ENCODE measurements at regions not wholly inside any gene's neighbourhood (a gene's known extent, or its start where the extent isn't known, plus 50 kb on each side); places are given as distances from the start of the nearest gene placed in this dataset.
"Not testable (repeated sequence)": the region's sequence is repeated elsewhere in the genome, so short reads cannot be mapped to it uniquely, and the experiment has no call there.

DNA sequence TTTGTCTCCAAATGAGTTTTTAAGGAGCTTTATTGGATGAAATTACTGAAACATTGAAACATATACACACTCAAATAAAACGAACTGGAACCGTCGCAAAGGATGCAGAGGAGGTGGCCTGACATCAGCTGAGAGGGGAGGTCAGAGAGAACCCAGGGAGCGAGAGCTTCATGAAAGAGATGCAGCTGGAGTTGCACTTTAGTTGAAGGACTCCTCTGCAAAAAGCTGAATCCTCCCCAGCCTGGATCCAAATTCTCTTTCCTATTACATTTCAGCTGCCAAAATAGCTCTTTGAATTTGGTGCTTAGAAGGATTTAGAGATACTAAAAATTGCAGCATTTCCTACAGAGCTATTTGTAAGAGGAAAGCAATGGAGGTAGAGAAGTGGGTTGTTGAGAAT, 140.0 kb upstream of the DPP6 start:
- no peak for DNase-seq

DNA sequence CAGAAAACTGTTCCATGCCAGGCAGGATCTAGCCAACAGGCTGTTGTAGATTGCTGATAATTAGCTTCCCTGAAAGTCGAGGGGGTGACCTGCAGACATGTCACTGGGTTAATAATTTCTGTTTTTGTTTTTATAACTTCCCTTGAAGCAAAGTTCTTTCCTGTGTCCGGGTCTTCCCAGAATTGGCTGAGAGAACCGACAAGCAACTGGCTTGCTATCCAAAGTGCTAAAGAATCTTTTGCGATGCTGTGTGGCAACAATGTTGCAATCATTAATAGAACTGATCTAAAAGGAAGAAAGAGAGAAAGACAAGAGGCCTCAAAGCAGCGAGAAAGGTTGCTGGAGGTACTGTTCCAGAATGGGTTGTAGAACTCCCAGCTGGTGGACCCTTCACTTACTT, 132.1 kb upstream of the DPP6 start:
- no peak for DNase-seq

DNA sequence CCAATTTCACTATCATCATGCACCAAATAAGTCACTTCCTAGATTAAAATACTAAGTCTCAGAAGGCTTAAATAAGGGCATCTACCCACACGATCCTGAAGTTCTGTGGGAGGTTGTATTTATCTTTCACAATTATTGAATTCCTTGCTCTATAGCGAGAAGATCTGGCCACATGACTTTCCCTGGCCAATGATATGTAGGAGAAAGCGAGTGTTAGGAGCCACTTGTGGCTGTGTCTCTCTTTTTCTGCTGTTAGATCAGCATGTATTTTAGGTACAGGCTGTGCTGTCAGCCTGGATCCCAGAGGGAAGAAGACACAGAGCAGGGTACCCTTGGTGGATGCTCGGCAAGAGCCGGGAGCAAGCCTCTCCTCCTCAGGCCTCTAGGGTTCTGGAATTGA, 131.3 kb upstream of the DPP6 start:
- DNase-seq = no peak

DNA sequence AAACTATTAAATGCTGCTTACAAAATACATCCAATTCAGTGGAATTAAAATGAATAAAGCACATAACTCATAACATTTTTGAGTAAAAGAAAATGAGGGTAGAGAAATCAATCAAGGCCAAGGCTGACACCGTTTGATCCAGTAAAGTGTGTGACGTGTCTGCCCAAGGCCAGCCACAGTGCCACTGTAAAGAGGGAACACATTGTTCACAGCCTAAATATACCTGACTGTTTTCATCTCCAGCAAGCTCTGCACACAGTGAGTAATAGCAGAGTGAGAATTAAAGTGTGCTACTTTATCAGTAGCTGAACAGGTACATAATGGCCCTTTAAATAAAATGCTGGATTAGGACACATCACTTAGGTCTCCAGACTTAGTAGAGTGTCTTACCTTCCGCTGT, 130.8 kb upstream of the DPP6 start:
- DNase-seq = no peak

DNA sequence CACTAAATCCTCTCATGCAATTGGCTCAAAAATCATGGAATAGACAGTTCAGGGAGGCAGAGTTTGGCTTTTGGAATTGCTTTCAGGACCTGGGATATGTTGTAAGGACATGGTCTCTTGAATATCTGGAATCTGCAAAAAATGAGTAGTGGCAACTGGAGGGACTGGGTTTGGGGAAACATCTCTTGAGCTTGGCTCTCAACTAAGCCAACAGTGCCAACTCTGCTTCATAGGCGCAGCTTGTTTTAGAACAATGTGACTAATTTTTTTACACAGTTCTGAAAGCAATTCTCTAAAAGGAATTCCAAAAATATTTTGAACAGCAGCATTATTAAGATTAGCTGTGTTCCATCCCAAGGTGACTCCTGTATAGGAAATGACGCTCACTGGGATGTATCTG, 121.5 kb upstream of the DPP6 start:
- no peak for DNase-seq

DNA sequence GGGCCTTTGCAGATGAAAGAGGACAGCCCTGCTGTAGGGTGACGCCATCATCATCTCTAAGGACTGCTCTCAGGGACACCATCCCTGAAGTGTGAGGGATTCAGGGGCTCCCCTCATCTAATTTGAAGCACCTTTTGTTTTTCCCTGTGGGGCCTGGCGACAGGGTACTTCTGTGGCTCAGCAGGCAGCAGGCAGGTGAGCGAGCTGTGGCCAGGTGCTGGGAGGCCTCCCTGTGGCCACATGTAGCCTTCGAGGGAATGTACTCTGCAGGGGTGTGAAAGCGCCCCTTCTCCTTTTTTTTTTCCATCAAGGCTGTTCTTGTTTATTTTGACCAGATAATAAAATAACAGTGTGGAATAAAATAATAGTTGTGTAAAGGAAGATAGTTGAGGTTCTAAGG, 118.2 kb upstream of the DPP6 start:
- DNase-seq = no peak

DNA sequence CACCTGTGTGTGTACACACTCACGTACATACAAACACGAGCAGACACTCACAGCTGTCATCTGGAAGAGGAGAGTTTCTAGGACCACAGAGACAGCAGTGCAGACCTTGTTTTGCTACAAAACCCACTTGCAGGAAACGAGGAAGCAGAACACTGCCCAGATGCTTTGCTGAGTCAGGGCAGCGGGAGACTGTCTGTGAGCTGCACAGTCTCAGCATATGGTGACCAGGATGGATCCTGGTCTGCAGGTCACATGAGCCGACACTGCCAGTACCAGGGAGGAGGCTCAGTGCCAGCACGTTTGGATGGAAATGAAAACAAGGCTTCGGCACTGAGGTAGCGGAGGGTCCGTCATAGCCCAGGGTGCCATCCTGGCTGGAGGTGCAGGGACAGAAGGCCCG, 117.6 kb upstream of the DPP6 start:
- no peak for DNase-seq

DNA sequence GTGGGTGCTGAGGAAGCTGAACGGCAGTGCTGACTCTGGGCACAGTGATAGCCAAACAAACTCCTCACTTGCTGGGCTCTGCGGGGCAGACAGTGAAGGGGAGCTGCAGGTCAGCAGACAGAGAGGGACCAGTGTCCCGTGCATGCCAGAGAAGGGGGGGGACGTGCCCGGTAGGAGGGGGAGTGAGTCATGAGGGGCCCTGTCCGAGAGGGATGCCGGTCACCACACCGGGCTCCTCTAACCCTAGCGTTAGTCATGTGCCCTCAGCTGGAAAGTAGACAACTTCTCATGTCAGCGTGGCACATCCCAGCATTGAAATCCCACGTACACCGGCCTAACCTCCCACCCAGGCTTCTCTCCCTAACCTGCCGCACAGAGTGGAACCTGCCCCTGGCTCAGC, 117.1 kb upstream of the DPP6 start:
- DNase-seq = no peak

DNA sequence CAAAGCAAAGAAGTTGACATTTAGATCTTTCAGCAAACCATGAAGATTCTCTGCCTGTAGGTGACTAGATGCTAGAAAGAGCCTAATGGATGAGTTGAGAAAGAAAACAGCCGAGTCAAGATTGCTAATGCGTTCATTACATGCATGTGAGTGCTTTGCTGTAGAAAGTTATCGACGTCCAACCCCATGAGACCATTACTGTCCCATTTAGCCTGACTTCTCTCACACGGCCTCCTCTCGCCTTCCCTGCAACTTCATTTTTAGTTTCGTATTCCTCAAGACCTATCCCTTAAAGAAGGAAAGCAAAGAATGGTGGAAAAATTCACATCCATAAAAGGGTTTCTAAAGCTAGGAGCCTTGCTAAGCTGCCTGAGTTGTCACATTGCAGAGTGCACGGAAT, 113.7 kb upstream of the DPP6 start:
- DNase-seq = no peak

DNA sequence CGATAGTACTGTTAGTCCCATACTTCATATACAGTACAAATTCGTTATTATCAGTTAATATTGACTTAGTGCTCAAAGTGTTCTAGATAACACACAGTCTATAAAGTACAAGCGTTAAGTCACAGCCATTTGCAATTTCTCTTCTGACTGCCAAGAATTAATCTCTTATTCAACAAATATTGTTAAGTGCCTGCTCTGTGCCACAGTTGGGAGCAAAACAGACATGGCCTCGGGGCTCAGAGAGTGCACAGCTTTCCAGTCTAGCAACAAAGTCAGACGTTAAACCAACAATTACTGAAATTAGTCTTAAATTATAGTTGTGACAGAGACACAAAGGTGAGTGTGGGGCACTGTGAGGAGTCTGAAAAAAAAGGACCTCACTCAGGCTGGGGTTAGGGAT, 113.0 kb upstream of the DPP6 start:
- DNase-seq = no peak

DNA sequence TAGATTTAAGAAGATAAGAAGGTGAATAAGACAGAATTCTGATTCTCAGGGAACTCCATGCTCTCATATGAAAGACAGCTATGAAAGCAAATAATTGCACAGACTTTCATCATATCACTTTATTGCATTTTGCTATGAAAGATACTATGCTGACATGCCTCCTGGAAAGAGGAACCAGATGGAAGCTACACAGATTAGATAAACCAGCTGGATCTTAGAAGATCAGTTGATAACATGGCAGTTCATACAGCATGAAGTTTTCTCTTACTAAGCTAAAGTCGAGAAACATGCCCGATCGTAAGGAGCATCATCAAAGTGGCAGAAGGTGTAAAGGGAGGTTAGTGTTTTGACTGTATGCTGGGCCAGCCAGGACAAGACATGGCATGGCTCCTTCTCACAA, 112.5 kb upstream of the DPP6 start:
- DNase-seq = no peak

DNA sequence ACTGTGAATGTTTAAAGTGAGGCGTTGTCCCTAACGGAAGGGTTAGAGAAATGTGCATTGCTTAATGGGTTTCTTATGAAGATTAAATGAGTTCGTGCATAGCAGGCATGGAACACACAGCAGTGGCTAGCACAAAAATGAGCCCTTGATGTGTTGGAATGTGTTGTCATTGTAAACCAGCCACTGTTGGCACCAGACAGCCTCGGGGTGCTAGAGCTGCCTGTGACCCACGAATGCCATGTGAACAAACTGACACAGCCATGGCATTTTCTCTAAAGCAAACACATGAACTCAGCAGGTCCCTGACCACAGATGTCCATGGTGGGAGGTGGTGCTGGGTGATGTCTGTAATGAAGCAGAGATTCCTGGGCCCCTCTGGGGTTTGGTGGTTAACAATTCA, 111.1 kb upstream of the DPP6 start:
- no peak for DNase-seq

DNA sequence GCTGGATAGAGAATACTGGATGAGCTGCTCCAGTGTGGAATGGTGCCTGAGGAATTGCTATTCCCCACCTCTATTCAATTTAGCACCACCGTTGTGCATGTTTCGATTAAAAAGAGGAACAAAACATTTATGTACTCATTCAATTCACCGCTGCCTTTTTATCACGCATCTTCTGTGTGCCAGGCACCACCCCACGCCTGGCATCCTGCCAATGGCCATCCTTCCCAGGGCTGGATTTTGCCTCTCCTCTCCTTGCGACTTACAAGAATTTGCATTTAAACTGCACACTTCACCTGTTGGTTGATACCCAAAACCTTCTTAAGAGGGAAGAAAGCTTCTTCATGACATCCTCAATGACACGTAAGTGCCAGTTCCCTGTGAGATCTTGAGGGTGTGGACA, 110.2 kb upstream of the DPP6 start:
- DNase-seq = no peak

DNA sequence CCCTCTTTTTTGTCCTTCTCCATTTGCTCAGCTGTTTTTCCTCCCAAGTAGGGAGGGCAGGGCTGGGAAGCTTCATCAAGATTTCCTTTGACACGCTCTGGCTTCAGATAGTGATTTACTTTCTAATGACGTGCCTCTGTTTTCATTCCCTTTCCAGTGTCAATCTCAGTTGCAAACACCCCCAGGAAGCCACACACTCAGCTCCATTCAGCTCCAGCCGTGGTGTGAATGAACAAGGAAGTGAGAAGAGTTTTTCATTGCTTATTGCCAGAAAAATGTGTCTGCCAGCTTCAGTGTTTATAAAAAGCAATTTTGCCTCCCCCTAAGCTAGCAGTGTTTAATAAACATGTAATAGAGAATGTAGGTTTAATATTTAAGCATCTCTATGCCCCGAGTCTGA, 108.7 kb upstream of the DPP6 start:
- no peak for DNase-seq

DNA sequence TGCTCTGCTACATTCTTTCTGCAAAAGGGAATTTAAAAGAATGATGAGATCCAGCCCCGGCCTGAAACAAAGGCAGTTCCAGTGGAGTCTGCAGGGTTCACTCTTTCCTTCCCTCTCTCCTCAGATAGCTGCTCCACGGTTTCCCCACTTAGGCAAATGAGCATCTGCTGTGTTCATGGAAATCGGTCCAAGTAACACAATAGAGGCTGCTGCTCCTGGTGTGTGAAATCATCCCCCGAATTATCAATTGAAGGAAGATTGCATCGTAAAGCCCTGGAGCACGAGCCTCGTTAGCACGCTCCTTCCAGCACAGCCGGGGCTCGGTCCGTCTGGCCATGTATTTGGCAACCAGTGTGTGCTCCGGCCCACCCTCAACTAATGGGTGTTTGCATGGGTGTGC, 108.3 kb upstream of the DPP6 start:
- DNase-seq = no peak

DNA sequence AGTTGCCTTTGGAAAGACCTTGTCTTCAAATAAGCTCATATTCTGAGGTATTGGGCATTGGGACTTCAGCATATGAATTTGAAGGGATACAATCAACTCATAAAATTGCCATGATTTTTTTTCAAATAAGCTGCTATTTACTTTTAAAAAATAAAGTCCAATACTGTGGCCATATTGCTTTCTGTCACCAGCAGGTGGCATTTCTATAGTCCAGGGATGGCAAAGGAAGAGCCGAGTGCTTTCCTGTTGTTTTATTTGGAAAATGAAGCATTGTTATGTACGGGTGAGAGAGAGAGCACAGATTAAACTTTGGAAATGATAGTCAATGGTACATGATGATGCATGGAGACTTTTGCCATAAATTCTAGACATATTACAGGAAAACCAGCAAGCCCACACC, 104.1 kb upstream of the DPP6 start:
- DNase-seq = no peak

DNA sequence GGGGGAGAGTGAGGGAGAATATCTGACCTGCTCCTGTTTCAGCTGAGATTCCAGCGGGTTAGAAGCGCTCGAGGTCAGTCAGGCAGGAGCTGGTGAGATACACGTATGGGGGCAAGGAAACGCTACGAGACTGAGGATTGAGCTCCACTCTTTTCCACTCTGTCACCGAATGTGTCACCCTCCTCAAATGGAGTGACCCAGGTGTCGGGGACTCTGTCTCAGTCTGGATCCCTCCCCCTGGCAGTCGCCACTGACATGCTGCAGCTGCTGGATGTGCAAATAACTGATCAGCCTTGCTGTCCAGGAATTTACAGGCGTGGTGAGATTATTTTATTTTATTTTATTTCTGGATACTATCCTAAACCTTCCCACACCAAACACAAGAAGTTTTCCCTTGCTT, 100.9 kb upstream of the DPP6 start:
- no peak for DNase-seq

DNA sequence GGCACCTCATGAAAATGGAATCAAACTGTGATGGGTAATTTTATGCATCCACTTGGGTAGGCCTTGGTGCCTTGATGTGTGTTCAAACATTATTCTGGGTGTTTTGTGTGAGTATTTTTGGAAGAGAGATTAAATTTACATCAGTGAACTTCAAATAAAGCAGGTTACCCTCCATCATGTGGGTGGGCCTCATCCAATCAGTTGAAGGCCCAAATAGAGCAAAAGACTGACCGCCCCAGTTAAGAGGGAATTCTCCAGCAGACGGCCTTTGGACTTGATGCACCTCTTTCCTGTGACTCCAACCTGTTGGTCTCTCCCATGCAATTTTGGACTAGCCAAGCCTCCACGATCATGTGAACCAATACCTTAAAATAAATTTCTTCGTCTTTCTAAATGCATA, 97.7 kb upstream of the DPP6 start:
- no peak for DNase-seq

DNA sequence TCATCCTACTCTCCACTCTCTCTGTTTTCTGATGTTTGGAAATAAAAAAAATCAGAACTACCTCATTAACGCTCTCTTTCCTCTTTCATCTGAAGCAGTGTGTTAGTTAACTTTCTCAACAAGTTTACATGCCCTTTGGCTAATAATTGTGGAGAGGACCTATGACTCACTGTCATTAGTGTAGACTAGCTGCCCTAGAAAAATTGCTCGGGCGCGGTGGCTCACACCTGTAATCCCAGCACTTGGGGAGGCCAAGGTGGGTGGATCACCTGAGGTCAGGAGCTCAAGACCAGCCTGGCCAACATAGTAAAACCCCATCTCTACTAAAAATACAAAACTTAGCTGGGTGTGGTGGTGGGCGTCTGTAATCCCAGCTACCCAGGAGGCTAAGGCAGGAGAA, 94.5 kb upstream of the DPP6 start:
- not testable (repeated sequence) for DNase-seq

DNA sequence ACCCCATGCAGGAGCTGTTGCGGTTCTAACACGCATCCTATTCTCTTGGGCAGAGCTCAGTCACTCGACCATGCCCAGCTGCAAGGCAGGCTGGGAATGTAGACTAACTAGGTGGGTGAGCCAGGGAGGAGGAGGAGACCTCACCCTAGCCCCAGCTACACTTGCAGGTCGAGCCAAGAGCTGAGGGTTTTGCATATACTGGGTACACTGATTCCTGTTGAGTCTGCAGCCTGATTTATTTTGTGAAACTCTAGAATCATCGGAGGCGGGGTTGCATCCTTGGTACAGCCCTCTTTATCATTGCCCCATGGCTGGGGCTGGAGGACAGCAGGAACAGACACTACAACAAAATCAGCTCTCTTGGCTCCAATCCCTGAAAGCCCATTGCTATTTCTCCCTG, 93.8 kb upstream of the DPP6 start:
- DNase-seq = not testable (repeated sequence)

DNA sequence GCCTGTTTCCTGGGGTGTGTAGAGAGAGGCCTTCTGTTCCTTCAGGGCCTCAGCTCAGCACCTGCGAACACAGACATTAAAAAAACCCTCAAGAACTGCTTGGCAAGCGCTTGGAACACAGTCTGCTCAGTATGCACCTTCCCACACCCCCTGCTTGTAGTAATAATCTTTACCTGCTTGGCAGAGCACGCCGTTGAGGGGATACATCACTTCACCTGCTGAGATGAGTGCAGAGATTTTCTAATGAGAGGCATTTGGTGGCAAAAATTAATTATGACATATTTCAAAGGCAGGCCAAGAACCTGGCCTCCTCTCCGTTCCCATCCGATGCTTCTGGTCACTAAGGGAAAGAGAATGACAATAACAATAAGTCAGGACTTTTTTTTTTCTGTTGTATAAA, 93.4 kb upstream of the DPP6 start:
- DNase-seq = not testable (repeated sequence)

DNA sequence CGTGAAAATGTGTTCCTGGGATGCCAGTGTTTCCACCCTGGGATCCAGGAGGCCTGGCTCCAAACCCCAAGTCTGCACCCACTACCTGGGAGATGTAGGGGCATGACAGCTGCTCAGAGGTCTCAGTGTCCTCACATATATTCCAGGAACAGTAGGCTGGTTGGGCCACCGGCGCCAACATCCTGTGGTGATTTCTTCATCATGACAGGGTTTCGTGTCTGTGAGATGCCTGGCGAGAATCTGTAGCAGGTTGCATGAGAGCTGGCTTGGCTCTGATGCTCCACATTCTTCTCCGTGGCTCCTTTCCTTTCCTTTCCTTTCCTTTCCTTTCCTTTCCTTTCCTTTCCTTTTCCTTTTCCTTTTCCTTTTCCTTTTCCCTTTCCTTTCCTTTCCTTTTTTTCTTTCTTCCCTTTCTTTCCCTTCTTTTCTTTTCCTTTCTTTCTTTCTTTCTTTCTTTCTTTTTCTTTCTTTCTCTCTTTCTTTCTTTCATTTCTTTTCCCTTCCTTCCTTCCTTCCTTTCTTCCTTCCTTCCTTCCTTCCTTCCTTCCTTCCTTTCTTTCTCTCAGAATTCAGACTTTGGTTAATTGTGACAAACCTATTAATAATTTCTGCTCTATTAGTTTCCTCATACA, 87.6 kb upstream of the DPP6 start:
- not testable (repeated sequence) for DNase-seq

DNA sequence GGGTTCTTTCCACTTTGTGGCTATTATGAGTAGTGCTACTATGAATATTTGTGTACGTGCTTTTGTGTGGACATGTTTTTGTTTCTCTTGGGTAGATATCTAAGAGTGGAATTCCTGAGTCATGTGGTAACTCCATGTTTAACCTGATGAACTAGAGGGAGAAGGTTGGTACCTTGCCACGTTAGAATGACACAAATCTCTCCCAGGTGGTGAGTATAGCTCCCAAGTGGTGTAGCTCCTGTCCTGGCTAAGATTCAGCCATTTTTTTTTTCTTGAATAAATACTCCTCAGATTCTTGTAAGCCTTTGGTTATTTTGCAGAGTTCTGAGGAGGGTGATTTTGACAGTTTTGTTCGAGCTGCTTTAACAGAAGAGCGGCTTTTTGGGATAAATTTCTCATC, 83.2 kb upstream of the DPP6 start:
- DNase-seq = not testable (repeated sequence)

DNA sequence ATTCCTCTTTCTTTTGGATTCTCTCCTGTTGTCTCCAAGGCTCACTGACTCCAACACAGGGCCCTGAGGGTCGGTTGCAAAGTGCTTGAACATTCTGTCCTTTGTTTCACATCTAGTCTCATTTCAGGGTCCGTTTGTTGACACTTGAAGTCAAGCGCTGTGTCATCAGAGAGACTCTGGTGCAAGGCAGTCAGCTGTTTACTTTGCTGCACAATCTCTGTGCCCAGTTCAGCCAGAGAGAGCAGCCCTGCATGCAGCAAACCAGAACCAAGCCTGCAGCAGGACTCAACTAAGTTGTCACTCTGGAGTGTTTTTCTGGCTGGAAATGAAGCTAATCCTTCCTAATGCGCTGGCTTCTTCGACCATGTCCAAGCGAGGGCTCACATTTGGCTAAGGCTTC, 77.6 kb upstream of the DPP6 start:
- DNase-seq = not testable (repeated sequence)

DNA sequence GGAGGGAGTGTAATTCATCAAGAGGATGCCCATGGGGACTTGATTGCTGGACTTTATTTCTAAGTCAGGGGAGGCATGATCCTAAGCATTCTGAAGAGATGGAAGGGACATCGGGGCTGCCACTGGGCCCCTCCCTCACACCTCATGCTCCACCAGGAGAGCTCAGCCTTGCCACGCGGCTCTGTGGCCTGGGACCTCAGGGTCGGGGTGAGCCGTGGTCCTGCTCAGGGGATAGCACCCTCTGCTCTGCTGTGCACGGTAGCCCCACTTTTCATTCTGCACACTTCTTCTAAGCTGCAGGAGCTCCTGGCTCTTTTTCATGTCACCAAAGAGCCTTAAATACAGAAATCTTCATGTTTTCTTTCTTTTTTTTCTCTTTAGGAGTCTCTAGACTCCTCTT, 75.5 kb upstream of the DPP6 start:
- DNase-seq = not testable (repeated sequence)

DNA sequence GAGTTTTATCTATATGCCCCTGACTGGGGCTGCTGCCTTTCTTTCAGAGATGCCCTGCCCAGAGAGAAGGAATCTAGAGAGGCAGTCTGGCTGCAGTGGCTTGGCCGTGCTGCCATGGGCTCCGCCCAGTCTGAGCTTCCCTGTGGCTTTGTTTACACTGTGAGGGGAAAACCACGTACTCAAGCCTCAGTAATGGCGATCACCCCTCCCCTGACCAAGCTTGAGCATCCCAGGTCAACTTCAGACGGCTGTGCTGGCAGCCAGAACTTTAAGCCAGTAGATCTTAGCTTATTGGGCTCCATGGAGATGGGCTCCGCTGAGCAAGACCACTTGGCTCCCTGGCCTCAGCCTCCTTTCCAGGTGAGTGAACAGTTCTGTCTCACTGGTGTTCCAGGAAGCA, 69.0 kb upstream of the DPP6 start:
- not testable (repeated sequence) for DNase-seq
